ENCODE measurements at regions not wholly inside any gene's neighbourhood (a gene's known extent, or its start where the extent isn't known, plus 50 kb on each side); places are given as distances from the start of the nearest gene placed in this dataset.

- no peak overlapping the region for H2AFZ ChIP-seq (ENCODE audit: low read length)
- H4K20me1 ChIP-seq (ENCODE audit: insufficient read depth, low read length) = no peaks in the 10 kb centered on the region
- H3K9me2 ChIP-seq (ENCODE audit: insufficient read depth, low read length) = no peaks in the 10 kb centered on the region
- intact Hi-C loops (cut with micrococcal nuclease; ENCODE audit: unreplicated experiment) = no loop called here
- POLR2A ChIA-PET = interaction anchor here (0.7 kb wide), 1 partner anchor 1236 kb away, joined by 3 read pairs; no protein-coding TSS in a partner anchor
- no peak overlapping the region for H3K4me2 ChIP-seq (ENCODE audit: low read length)
- H3K36me3 ChIP-seq (ENCODE audit: insufficient read depth, low read length) = no peaks in the 10 kb centered on the region
- no peaks in the 10 kb centered on the region for H3K9me3 ChIP-seq (ENCODE audit: low read length)
- CTCF ChIA-PET (ENCODE audit: unreplicated experiment) = no interaction called here
- no TSS peak for BruUV-seq (replicated peaks)
- H3K27ac ChIP-seq (ENCODE audit: low read depth, low read length, poor library complexity, severe bottlenecking) = no peak overlapping the region
- H3K79me2 ChIP-seq (ENCODE audit: insufficient read depth, low read depth, low read length) = no peaks in the 10 kb centered on the region
- H3K4me1 ChIP-seq (ENCODE audit: insufficient read depth, low read length, poor library complexity, severe bottlenecking) = no peaks in the 10 kb centered on the region
- DNase-seq (ENCODE audit: low spot score) = no peak
- no peak for TF ChIP-seq EZH2phosphoT487 (IDR thresholded peaks at IDR 0.05; ENCODE audit: borderline replicate concordance, low read depth, low read length)
- TF ChIP-seq CTCF (conservative IDR thresholded peaks at IDR 0.05; ENCODE audit: low read length) = no peak
- no peak overlapping the region for H3K4me3 ChIP-seq (ENCODE audit: low read depth, low read length, poor library complexity, severe bottlenecking)
Observed at GRCh38 chr21:30014886-30015285, 75.1 kb upstream of the GRIK1 start.

- Histone ChIP-seq H3K79me2 (ENCODE audit: insufficient read depth, low read depth, low read length) (no peaks in the 10 kb centered on the region), H3K4me3 (ENCODE audit: low read depth, low read length, poor library complexity, severe bottlenecking) (no peak overlapping the region), H3K9me3 (ENCODE audit: low read length) (no peaks in the 10 kb centered on the region), H4K20me1 (ENCODE audit: insufficient read depth, low read length) (no peaks in the 10 kb centered on the region), H3K4me1 (ENCODE audit: insufficient read depth, low read length, poor library complexity, severe bottlenecking) (no peaks in the 10 kb centered on the region), H3K27ac (ENCODE audit: low read depth, low read length, poor library complexity, severe bottlenecking) (no peak overlapping the region), H3K4me2 (ENCODE audit: low read length) (no peak overlapping the region), H3K9me2 (ENCODE audit: insufficient read depth, low read length) (no peaks in the 10 kb centered on the region), H2AFZ (ENCODE audit: low read length) (no peak overlapping the region), H3K36me3 (ENCODE audit: insufficient read depth, low read length) (no peaks in the 10 kb centered on the region)
- BruUV-seq (replicated peaks) = no TSS peak
- DNase-seq (ENCODE audit: low spot score) = no peak
- CTCF ChIA-PET (ENCODE audit: unreplicated experiment) = no interaction called here
- intact Hi-C loops (cut with micrococcal nuclease; ENCODE audit: unreplicated experiment) = no loop called here
- TF ChIP-seq EZH2phosphoT487 (IDR thresholded peaks at IDR 0.05; ENCODE audit: borderline replicate concordance, low read depth, low read length) (no peak), CTCF (conservative IDR thresholded peaks at IDR 0.05; ENCODE audit: low read length) (no peak)
- POLR2A ChIA-PET = no interaction called here
Observed at GRCh38 chr21:29991624-29992023, 51.8 kb upstream of the GRIK1 start.

- DNase-seq (ENCODE audit: low spot score) = no peak
- Histone ChIP-seq H3K27ac (ENCODE audit: low read depth, low read length, poor library complexity, severe bottlenecking) (no peak overlapping the region), H3K4me2 (ENCODE audit: low read length) (no peak overlapping the region), H3K4me1 (ENCODE audit: insufficient read depth, low read length, poor library complexity, severe bottlenecking) (no peaks in the 10 kb centered on the region), H3K9me3 (ENCODE audit: low read length) (no peaks in the 10 kb centered on the region), H2AFZ (ENCODE audit: low read length) (no peak overlapping the region), H3K79me2 (ENCODE audit: insufficient read depth, low read depth, low read length) (no peaks in the 10 kb centered on the region), H3K4me3 (ENCODE audit: low read depth, low read length, poor library complexity, severe bottlenecking) (no peak overlapping the region), H3K36me3 (ENCODE audit: insufficient read depth, low read length) (no peaks in the 10 kb centered on the region), H3K9me2 (ENCODE audit: insufficient read depth, low read length) (no peaks in the 10 kb centered on the region), H4K20me1 (ENCODE audit: insufficient read depth, low read length) (no peaks in the 10 kb centered on the region)
- intact Hi-C loops (cut with micrococcal nuclease; ENCODE audit: unreplicated experiment) = no loop called here
- BruUV-seq (replicated peaks) = no TSS peak
- ChIA-PET POLR2A (no interaction called here), CTCF (ENCODE audit: unreplicated experiment) (no interaction called here)
- TF ChIP-seq CTCF (conservative IDR thresholded peaks at IDR 0.05; ENCODE audit: low read length) = no peak
- no peak for TF ChIP-seq EZH2phosphoT487 (IDR thresholded peaks at IDR 0.05; ENCODE audit: borderline replicate concordance, low read depth, low read length)
Observed at GRCh38 chr21:29989634-29990234, 49.9 kb upstream of the GRIK1 start.
